H1 (cell line): ENCODE measurements at regions not wholly inside any gene's neighbourhood (a gene's known extent, or its start where the extent isn't known, plus 50 kb on each side); places are given as distances from the start of the nearest gene placed in this dataset.

Experiments used
- CTCF ChIA-PET: fragments of 300-600 bp; sonication (Branson Sonifier 250); formaldehyde crosslinking; loops from one replicate; lab custom pipeline; 2021; ENCODE audit not compliant: partially characterized antibody; lab: Charles Lee
- POLR2A ChIA-PET: fragments of 300-600 bp; sonication (Branson Sonifier 250); formaldehyde crosslinking; loops from one replicate; lab custom pipeline; 2021; ENCODE audit warnings: inconsistent platforms; ENCODE audit not compliant: partially characterized antibody; lab: Charles Lee
- DNase-seq, 2 experiments: peaks; one replicate each; pipeline versions ENCODE4 v3.0.0 to v3.0.0-alpha.2; 2010 to 2022; ENCODE audit warnings: low spot score in 2 of 2, low read depth in 1 of 2, mixed read lengths in 1 of 2
- FAIRE-seq: peaks from 2 replicates; lab custom pipeline; 2011; peaks lifted over from hg19 to GRCh38; lab: Jason Lieb, UNC
- H2AFZ ChIP-seq: 2 replicates; pipeline ENCODE4 v1.8.1; 2012; ENCODE audit warnings: low read length, inconsistent platforms
- H2AK5ac ChIP-seq: 2 replicates; pipeline ENCODE4 v1.6.1; 2013; ENCODE audit warnings: low read depth, low read length
- H2BK120ac ChIP-seq: replicated peaks from 2 replicates; pipeline ENCODE3; 2013; ENCODE audit warnings: low read depth, low read length, inconsistent platforms
- H2BK12ac ChIP-seq: 2 replicates; pipeline ENCODE4 v1.6.1; 2013; ENCODE audit warnings: low read depth, low read length
- H2BK15ac ChIP-seq: 2 replicates; pipeline ENCODE4 v1.6.1; 2013; ENCODE audit warnings: low read length
- H2BK20ac ChIP-seq: 2 replicates; pipeline ENCODE4 v1.6.1; 2013; ENCODE audit warnings: low read length
- H2BK5ac ChIP-seq: 2 replicates; pipeline ENCODE4 v1.6.1; 2013; ENCODE audit warnings: low read depth, low read length
- H3K14ac ChIP-seq: 2 replicates; pipeline ENCODE4 v1.6.1; 2013; ENCODE audit warnings: inconsistent platforms; ENCODE audit not compliant: insufficient read length
- H3K18ac ChIP-seq: 2 replicates; pipeline ENCODE4 v1.6.1; 2013; ENCODE audit warnings: low read length; ENCODE audit errors: extremely low read depth
- H3K23ac ChIP-seq: 2 replicates; pipeline ENCODE4 v1.6.1; 2013; ENCODE audit warnings: inconsistent platforms; ENCODE audit not compliant: insufficient read length
- H3K23me2 ChIP-seq: 2 replicates; pipeline ENCODE4 v1.6.1; 2013; ENCODE audit warnings: low read depth, low read length
- H3K27ac ChIP-seq: 2 replicates; pipeline ENCODE4 v1.6.1; 2011; ENCODE audit warnings: low read depth, low read length, inconsistent platforms
- H3K27me3 ChIP-seq, 4 experiments: replicated peaks in 1 of 4; 1 replicate in 1 of 4; 2 replicates in 3 of 4; pipeline versions ENCODE4 v1.6.1 to v1.8.1; 2011 to 2013; ENCODE audit warnings: low read length in 3 of 4, mild to moderate bottlenecking in 3 of 4, inconsistent platforms in 2 of 4, mixed read lengths in 2 of 4, moderate library complexity in 1 of 4; ENCODE audit not compliant: control insufficient read depth in 3 of 4, insufficient read depth in 3 of 4; ENCODE audit errors: extremely low read depth in 1 of 4
- H3K36me3 ChIP-seq, 4 experiments: 2 replicates each; pipeline versions ENCODE4 v1.6.1 to v1.8.1; 2011 to 2013; ENCODE audit warnings: mild to moderate bottlenecking in 4 of 4, low read length in 3 of 4, moderate library complexity in 2 of 4, control low read depth in 1 of 4, inconsistent platforms in 1 of 4; ENCODE audit not compliant: insufficient read depth in 4 of 4, control insufficient read depth in 2 of 4
- H3K4ac ChIP-seq: replicated peaks from 2 replicates; pipeline ENCODE3; 2013; ENCODE audit warnings: low read length, low read depth, mixed read lengths, inconsistent platforms; ENCODE audit not compliant: insufficient read length
- H3K4me1 ChIP-seq, 4 experiments: replicated peaks in 1 of 4; 1 replicate in 1 of 4; 2 replicates in 3 of 4; pipeline versions ENCODE4 v1.6.1 to v1.8.1; 2011 to 2013; ENCODE audit warnings: low read length in 3 of 4, inconsistent platforms in 2 of 4, mixed read lengths in 1 of 4; ENCODE audit not compliant: insufficient read depth in 4 of 4, control insufficient read depth in 3 of 4
- H3K4me2 ChIP-seq, 2 experiments: 2 replicates each; pipeline versions ENCODE4 v1.6.1 to v1.8.1; 2011 to 2013; ENCODE audit warnings: low read depth in 2 of 2, low read length in 2 of 2, control low read depth in 1 of 2, inconsistent platforms in 1 of 2, mild to moderate bottlenecking in 1 of 2; ENCODE audit not compliant: insufficient read depth in 1 of 2
- H3K4me3 ChIP-seq, 4 experiments: fragments of 200-600, 300-600 bp in 1 of 4; sonication (generic), shearing (Covaris generic), sonication (Bioruptor Twin) in 1 of 4; 2 replicates each; pipeline versions ENCODE4 v1.5.1 to v1.8.1; 2011 to 2016; ENCODE audit warnings: low read length in 4 of 4, low read depth in 3 of 4, control low read depth in 2 of 4, inconsistent platforms in 2 of 4, mild to moderate bottlenecking in 2 of 4, mixed read lengths in 1 of 4, moderate library complexity in 1 of 4; ENCODE audit not compliant: insufficient read depth in 2 of 4; ENCODE audit errors: extremely low read depth in 1 of 4
- H3K56ac ChIP-seq: replicated peaks from 2 replicates; pipeline ENCODE3; 2013; ENCODE audit warnings: low read depth, mild to moderate bottlenecking, mixed read lengths, low read length, inconsistent platforms; ENCODE audit not compliant: insufficient read length
- H3K79me1 ChIP-seq: 2 replicates; pipeline ENCODE4 v1.6.1; 2013; ENCODE audit warnings: low read depth, low read length, control low read depth
- H3K79me2 ChIP-seq, 2 experiments: 2 replicates each; pipeline versions ENCODE4 v1.6.1 to v1.8.1; 2012 to 2013; ENCODE audit warnings: low read length in 2 of 2, mild to moderate bottlenecking in 2 of 2, inconsistent platforms in 1 of 2; ENCODE audit not compliant: insufficient read depth in 2 of 2, control insufficient read depth in 1 of 2
- H3K9ac ChIP-seq, 4 experiments: replicated peaks in 1 of 4; 1 replicate in 1 of 4; 2 replicates in 3 of 4; pipeline versions ENCODE4 v1.6.1 to v1.8.1; 2011 to 2013; ENCODE audit warnings: low read depth in 3 of 4, low read length in 3 of 4, control low read depth in 2 of 4, mild to moderate bottlenecking in 2 of 4, moderate library complexity in 2 of 4, inconsistent platforms in 1 of 4; ENCODE audit errors: extremely low read depth in 1 of 4
- H3K9me3 ChIP-seq, 2 experiments: 2 replicates each; pipeline versions ENCODE4 v1.6.1 to v1.8.1; 2012 to 2013; ENCODE audit warnings: mild to moderate bottlenecking in 2 of 2, moderate library complexity in 2 of 2, control low read depth in 1 of 2, inconsistent platforms in 1 of 2, low read depth in 1 of 2, low read length in 1 of 2, mixed read lengths in 1 of 2; ENCODE audit not compliant: insufficient read depth in 2 of 2
- H4K20me1 ChIP-seq, 2 experiments: replicated peaks in 1 of 2; 2 replicates each; pipeline versions ENCODE3 to v1.8.1; 2011 to 2013; ENCODE audit warnings: inconsistent platforms in 2 of 2, low read length in 2 of 2, mild to moderate bottlenecking in 1 of 2; ENCODE audit not compliant: insufficient read depth in 2 of 2, control insufficient read depth in 1 of 2
- H4K5ac ChIP-seq: 2 replicates; pipeline ENCODE4 v1.6.1; 2013; ENCODE audit warnings: low read length, low read depth, mixed read lengths, inconsistent platforms; ENCODE audit not compliant: insufficient read length
- H4K8ac ChIP-seq: 2 replicates; pipeline ENCODE4 v1.8.0; 2013; ENCODE audit warnings: mild to moderate bottlenecking, moderate library complexity, low read length, inconsistent platforms; ENCODE audit not compliant: insufficient read depth; ENCODE audit errors: extremely low read depth
- H4K91ac ChIP-seq: replicated peaks from 2 replicates; pipeline ENCODE3; 2013; ENCODE audit warnings: low read length, mixed read lengths, inconsistent platforms; ENCODE audit not compliant: insufficient read length
- ASH2L ChIP-seq: fragments of 200-600, 300-600 bp; sonication (generic); IDR thresholded peaks from one replicate; pipeline ENCODE4 v1.7.1; 2017; ENCODE audit warnings: low read length
- CBX5 ChIP-seq: fragments of 300-800, 300-1000 bp; sonication (generic); IDR thresholded peaks from 2 replicates; pipeline ENCODE4 v1.7.1; 2016; ENCODE audit warnings: antibody characterized with exemption, low read length, low read depth
- CHD1 ChIP-seq: IDR thresholded peaks from 2 replicates; pipeline ENCODE4 v1.6.1; 2012; ENCODE audit warnings: low read depth, low read length, improper control_type of control experiment
- FOSL1 ChIP-seq: IDR thresholded peaks from 2 replicates; pipeline ENCODE4 v1.6.1; 2011; ENCODE audit warnings: mild to moderate bottlenecking, low read depth, low read length, moderate library complexity; ENCODE audit not compliant: insufficient read depth
- NRF1 ChIP-seq: IDR thresholded peaks from 2 replicates; pipeline ENCODE4 v1.6.1; 2011; ENCODE audit warnings: mild to moderate bottlenecking, low read depth, low read length, improper control_type of control experiment
- POLR2A ChIP-seq, 2 experiments: IDR thresholded peaks; 1 replicate in 1 of 2; 2 replicates in 1 of 2; pipeline ENCODE4 v1.6.1; 2011; ENCODE audit warnings: low read depth in 2 of 2, low read length in 2 of 2, mild to moderate bottlenecking in 2 of 2; ENCODE audit errors: control extremely low read depth in 1 of 2
- POLR2AphosphoS5 ChIP-seq: IDR thresholded peaks from 2 replicates; pipeline ENCODE4 v1.6.1; 2011; ENCODE audit warnings: low read depth, low read length
- RNF2 ChIP-seq: fragments of 200-900, 300-1000 bp; sonication (generic); IDR thresholded peaks from 2 replicates; pipeline ENCODE4 v1.7.1; 2016; ENCODE audit warnings: borderline replicate concordance, low read depth, mild to moderate bottlenecking, antibody characterized with exemption, low read length; ENCODE audit not compliant: poor library complexity, severe bottlenecking; ENCODE audit errors: missing control alignments
- SP2 ChIP-seq: IDR thresholded peaks from 2 replicates; pipeline ENCODE4 v1.6.1; 2012; ENCODE audit warnings: mild to moderate bottlenecking, low read length, inconsistent platforms
- SRF ChIP-seq: IDR thresholded peaks from 2 replicates; pipeline ENCODE4 v1.6.1; 2011; ENCODE audit warnings: mild to moderate bottlenecking, low read depth, low read length, moderate library complexity
- SUZ12 ChIP-seq: fragments of 200-600 bp; sonication (generic); IDR thresholded peaks from 2 replicates; pipeline ENCODE4 v1.6.1; 2012; ENCODE audit warnings: mild to moderate bottlenecking, inconsistent platforms, low read length, moderate library complexity, mixed read lengths
- TAF1 ChIP-seq: IDR thresholded peaks from 2 replicates; pipeline ENCODE4 v1.6.1; 2011; ENCODE audit warnings: mild to moderate bottlenecking, low read depth, low read length
- WGBS, 2 experiments: shearing (Covaris generic) in 1 of 2; methylation state at CpG; one replicate each; pipeline versions ENCODE4 v1.1.6 to v1.1.7; 2013 to 2015; ENCODE audit warnings: low lambda C conversion rate in 2 of 2, mixed read lengths in 2 of 2, inconsistent platforms in 1 of 2, low coverage in 1 of 2, missing lambda C conversion rate in 1 of 2; ENCODE audit not compliant: insufficient replicate concordance in 2 of 2, insufficient coverage in 1 of 2, insufficient read length in 1 of 2; ENCODE audit errors: extremely low coverage in 1 of 2, missing lambda C conversion rate in 1 of 2; 5-methylcytosine and 5-hydroxymethylcytosine counted together

DNA sequence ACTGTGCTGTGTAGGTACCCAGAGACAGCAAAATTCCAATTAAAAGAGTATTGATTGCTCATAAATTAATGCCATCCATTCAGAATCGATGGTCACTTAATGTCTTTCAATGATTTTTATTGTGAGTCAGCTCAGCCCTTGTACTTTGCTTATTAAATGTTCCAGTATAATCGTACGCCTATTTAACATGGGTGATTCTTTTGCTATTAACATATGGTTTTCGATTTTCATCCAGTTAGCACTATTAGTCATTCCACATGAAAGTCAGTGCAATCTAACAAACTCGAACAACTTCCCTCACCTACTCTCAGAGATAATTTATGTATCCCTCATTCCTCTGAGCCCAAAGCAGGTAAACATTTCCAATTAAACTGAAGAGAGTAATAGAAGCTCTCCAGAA lies 109.6 kb upstream of the APP start:
- Histone ChIP-seq H3K9me3 (no peaks in the 10 kb centered on the region), H3K27ac (no peak overlapping the region), H4K91ac (no peak overlapping the region), H3K27me3 (0 out of 7 replicates have a peak, but pooled peaks cover 0 to 2% (median 0%) of the 10 kb centered on the region in 4 experiments), H3K56ac (no peak overlapping the region), H3K14ac (no peak overlapping the region), H2BK12ac (no peak overlapping the region), H4K5ac (no peak overlapping the region), H3K23me2 (no peaks in the 10 kb centered on the region), H3K9ac (no peak overlapping the region), H3K4me3 (no peak overlapping the region)
- no peak for DNase-seq
- TF ChIP-seq CBX5 (no peak), POLR2AphosphoS5 (no peak), ASH2L (no peak), SUZ12 (no peak), CHD1 (no peak), SRF (no peak), FOSL1 (no peak), TAF1 (no peak), SP2 (no peak), NRF1 (no peak), RNF2 (no peak), POLR2A (IDR thresholded peaks at IDR 0.05; ENCODE audit: control extremely low read depth in 1 of 2, low read depth in 2 of 2, low read length in 2 of 2) (no peak)
- TF ChIP-seq, all 59 proteins: peak for 0
- H3K79me2 ChIP-seq = no peaks in the 10 kb centered on the region
- no peaks in the 10 kb centered on the region for H3K79me1 ChIP-seq
- H3K4ac ChIP-seq = no peak overlapping the region
- H2BK15ac ChIP-seq = no peak overlapping the region
- FAIRE-seq = no peak
- no peak overlapping the region for H4K8ac ChIP-seq
- H3K18ac ChIP-seq = no peak overlapping the region
- peaks cover 4 to 14% (median 9%) of the 10 kb centered on the region in 4 experiments; a peak in 5 of 7 replicates for H3K4me1 ChIP-seq
- no peak overlapping the region for H3K23ac ChIP-seq
- ChIA-PET POLR2A (no interaction called here), CTCF (no interaction called here)
- no peak overlapping the region for H2BK20ac ChIP-seq
- H2AK5ac ChIP-seq = no peak overlapping the region
- H4K20me1 ChIP-seq = no peaks in the 10 kb centered on the region
- H2BK5ac ChIP-seq = no peak overlapping the region
- H2AFZ ChIP-seq = no peak overlapping the region
- WGBS, 2 experiments = 89% methylated on average over 5 of the region's 5 CpGs; no CpG with 5 or more reads in 1 of the 2 experiments
- no peaks in the 10 kb centered on the region for H3K36me3 ChIP-seq
- no peak overlapping the region for H2BK120ac ChIP-seq
- H3K4me2 ChIP-seq = no peak overlapping the region
